Tibial nerve (tissue), 4 donors: ENCODE measurements at regions not wholly inside any gene's neighbourhood (a gene's known extent, or its start where the extent isn't known, plus 50 kb on each side); places are given as distances from the start of the nearest gene placed in this dataset.

Source experiments
- EP300 ChIP-seq, 2 donors: sonication (generic); formaldehyde crosslinking; IDR thresholded peaks; one replicate each; pipeline ENCODE4 v1.6.1; 2017; ENCODE audit warnings: antibody characterized with exemption in 2 of 2, mild to moderate bottlenecking in 1 of 2
- TF ChIP-seq, protein P1 (sequence below), 5 experiments: fragments of 200-600 bp in 3 of 5; fragments of 450-650 bp in 2 of 5; sonication (generic) in 3 of 5; IDR thresholded peaks; one replicate each; pipeline ENCODE4 v1.5.1; 2016 to 2019; ENCODE audit warnings: antibody characterized with exemption in 5 of 5, mild to moderate bottlenecking in 3 of 5, moderate library complexity in 2 of 5

DNA sequence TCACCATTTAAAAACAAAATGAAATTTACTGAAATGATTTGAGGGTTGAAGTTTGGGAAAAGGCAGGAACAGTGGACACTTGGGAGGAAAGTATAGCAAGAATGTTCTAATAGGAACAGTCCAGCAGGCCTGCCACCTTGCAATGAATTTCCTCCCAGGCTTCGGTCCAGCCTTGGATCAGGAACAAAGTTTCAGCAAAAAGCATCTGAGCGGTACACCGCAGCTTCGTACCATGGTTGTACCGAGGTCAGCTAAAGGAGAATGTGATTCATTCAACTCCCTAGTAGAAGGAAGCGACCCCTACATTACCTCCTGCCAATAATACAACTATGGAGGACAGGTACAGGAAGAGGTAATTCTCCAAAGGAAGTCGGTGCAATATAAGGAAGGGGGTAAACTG lies 111.4 kb downstream of the ENC1 start:
- TF ChIP-seq, protein P1, sequence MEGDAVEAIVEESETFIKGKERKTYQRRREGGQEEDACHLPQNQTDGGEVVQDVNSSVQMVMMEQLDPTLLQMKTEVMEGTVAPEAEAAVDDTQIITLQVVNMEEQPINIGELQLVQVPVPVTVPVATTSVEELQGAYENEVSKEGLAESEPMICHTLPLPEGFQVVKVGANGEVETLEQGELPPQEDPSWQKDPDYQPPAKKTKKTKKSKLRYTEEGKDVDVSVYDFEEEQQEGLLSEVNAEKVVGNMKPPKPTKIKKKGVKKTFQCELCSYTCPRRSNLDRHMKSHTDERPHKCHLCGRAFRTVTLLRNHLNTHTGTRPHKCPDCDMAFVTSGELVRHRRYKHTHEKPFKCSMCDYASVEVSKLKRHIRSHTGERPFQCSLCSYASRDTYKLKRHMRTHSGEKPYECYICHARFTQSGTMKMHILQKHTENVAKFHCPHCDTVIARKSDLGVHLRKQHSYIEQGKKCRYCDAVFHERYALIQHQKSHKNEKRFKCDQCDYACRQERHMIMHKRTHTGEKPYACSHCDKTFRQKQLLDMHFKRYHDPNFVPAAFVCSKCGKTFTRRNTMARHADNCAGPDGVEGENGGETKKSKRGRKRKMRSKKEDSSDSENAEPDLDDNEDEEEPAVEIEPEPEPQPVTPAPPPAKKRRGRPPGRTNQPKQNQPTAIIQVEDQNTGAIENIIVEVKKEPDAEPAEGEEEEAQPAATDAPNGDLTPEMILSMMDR (IDR thresholded peaks at IDR 0.05) = no peak
- no peak for TF ChIP-seq EP300 (IDR thresholded peaks at IDR 0.05)
